ENCODE measurements at regions not wholly inside any gene's neighbourhood (a gene's known extent, or its start where the extent isn't known, plus 50 kb on each side); places are given as distances from the start of the nearest gene placed in this dataset.

DNA sequence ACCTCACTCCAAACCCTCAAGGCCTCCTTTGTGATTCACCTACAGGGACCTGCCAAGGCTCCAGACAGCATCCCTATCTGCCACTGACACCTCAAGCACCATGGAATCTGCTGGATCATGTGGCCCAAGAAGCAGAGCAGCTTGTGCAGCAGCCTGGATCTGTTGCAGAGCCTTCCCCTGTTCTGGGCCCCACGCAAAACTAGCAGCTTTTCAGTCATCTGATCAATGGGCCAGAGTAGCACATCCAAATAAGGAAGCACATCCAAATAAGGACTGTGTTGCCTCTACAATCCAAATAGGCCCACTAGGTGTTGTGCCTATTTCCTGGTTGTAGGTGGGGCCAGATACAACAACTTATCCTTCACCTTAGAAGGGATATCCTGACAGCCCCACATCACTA lies 97.1 kb upstream of the GNAO1 start:
- DNase-seq, result no peak
- intact Hi-C loops (cut with DNase I), result no loop called here

DNA sequence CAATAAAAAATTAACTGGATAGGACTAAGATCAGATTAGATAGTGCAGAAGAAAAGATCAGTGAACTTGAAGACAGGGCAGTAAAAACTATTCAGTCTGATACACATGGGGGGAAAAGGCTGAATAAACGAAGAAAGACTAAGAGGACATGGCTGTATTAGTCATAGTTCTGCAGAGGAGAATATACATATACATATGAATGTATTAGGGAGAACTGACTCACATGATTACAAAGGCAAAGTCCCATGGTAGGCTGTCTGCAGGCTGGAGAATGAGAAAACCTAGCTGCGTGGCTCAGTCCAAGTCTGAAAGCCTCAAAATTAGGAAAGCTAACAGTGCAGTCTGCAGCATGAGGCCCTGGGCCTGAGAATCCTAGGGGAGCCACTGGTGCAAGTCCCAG lies 98.2 kb upstream of the GNAO1 start:
- intact Hi-C loops (cut with DNase I), result no loop called here
- DNase-seq, result no peak

DNA sequence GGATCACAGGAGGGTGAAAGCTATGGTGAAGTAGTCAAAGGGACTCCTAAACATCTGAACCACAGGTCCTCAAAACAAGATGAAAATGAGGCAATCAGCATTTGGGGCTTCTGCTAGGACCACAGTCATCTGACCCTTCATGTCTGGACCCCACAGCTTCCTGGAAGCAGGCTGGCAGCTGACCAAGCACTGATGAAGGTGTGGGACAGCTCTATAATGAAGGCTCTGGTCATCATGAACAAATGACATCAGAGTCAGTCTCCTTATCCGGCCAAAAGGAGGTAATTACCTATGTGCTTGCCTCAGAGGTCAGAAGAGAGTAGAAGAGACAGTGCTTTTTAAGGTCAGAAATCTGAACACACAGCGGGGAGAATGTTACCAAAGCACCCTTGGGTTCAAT lies 101.2 kb upstream of the GNAO1 start:
- intact Hi-C loops (cut with DNase I), result no loop called here
- DNase-seq, result no peak

DNA sequence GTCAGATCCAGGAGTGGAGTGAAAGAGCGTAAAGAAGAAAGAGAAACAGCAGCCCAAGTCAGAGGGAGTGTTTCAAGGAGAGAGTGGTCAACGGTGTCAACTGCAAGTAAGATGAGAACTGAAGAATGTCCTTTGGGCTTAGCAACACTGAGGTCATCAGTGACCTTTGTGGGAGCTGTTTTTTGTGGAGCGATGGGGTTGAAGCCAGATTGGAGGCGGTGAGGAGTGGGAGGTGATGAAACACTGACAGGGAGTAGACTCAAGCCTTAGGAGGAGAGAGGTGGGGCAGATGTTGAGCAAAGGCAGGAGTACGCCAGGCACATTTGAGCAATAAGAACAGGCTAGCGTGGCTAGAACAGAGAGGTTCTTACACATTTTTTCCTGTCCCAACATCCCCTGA lies 103.7 kb upstream of the GNAO1 start:
- intact Hi-C loops (cut with DNase I), result no loop called here
- no peak for DNase-seq

DNA sequence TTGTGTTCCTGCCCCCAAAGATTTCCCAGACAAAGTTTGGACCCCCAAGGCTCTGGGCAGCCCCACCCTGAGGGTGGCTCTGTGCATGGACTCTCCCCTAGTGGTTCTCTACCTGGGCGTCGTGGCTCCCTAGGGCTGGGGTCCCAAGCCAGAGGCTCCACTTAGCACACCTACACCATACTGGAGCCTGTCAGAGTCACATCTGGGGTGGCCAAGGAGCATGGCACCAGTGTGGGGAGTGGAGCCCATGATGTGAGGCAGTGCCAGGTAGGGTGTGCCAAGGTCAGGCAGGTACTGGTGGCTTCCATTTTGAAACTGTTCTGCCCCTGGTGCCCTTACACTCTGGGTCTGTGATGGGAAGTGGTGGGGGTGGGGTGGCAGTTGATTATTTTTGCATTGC lies 109.9 kb upstream of the GNAO1 start:
- intact Hi-C loops (cut with DNase I), result no loop called here
- no peak for DNase-seq

DNA sequence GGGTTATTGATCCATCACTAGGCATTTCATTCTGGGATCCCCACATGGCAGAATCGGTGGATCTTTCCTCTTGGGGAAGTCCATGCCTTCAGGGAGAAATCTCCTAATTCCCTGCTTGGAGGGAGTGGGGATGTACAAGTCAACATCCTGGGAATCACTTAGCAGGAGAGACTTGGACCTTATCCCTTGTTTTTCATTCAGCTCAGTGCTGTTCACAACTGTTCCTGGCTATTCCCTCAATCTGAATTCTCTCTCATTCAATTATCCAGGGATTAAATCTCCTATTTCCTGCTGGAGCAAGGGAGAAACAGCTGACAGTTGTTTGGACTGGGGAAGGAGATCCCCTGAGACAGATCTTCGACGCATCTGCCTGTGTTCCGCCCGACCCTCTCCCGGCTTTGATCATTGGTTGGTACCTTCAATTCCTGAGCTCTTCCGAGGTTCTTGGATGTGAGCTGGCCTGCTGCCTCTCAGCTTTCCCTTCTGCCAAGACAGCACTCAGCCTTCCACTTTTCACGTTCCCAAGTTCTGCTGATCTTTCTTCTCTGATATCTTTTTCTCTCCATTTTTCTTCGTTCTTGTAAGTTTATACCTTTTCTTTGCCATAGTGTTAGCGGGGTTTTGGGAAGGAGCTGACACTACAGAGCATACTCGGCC lies 115.4 kb upstream of the GNAO1 start:
- intact Hi-C loops (cut with DNase I), result no loop called here
- DNase-seq, result no peak

DNA sequence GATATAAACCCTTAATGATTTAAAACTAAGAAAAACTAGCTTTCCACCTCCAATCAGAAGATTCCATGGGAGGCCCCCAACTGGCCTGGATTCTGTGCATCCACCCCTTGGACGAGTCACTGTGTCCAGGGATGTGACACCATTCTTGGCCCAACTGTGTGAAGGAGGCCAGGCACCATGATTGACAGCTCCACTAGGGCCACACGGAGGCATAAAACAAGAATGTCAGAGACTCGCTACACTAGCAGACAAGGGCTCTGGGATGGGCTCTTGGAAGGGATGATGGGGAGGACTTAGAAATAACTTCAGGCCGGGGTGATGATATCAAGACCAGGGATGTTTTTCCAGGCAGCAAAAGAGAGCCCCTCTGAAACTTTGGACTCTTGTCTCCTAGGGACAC lies 117.8 kb upstream of the GNAO1 start:
- intact Hi-C loops (cut with DNase I), result no loop called here
- DNase-seq, result no peak

DNA sequence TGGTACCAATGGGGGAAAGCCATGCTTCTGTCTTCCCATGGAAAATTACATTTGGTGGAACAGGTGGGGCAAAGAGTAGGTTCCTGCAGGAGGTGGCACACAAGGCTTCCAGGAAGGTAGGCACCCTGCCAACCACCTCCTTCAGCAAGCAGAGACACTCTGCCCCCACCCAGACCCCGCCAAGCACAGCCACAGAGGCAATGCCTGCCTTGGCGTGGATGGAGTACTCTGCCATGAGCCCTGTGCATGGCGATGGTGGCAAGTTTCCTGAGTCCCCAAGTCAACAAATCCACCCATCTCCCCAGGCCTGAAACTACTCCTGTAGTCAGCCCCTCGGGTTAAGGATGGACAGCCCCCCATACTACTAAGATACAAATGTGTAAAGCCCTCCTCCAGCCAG lies 119.2 kb upstream of the GNAO1 start:
- DNase-seq, result no peak
- intact Hi-C loops (cut with DNase I), result no loop called here

DNA sequence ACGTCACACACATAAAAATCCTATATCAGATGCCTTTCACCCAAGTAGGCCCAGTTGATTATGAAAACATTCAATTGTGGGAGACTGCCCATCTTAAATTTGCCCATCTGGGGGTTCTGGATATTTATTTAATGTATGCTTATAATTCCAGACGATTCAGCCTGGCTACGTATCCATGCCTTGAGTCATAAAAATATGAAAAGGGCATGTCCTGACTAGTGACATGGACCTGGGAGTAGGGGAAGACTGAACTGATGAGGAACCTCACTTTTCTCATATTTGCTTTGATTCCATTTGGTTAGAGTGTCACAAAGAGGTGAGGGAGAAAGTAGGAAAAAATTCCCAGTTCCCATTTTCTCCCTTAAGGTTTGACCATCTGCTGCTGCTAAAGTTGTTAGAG lies 122.5 kb upstream of the GNAO1 start:
- intact Hi-C loops (cut with DNase I), result no loop called here
- no peak for DNase-seq

DNA sequence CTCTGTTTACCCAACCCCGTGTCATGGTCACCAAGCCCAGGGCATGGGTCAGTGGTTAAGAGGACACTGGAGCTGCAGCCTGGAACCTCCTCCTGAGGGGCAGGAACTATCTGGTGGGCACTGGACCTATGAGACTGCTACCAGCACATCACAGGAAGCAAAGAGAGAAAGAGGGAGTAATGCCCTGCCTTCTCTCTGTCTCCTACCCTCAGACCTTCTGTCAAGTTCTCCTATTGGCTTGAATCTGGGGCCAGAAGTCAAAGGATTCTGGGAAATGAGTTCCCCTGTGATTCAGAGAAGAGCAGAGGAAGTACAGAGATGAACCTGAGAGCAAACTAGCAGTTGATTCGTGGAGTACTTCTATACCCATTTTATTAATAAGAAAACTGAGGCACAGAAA lies 123.0 kb upstream of the GNAO1 start:
- peak in 1 of 10 donors; percentile 16 for DNase-seq
- intact Hi-C loops (cut with DNase I), result no loop called here

DNA sequence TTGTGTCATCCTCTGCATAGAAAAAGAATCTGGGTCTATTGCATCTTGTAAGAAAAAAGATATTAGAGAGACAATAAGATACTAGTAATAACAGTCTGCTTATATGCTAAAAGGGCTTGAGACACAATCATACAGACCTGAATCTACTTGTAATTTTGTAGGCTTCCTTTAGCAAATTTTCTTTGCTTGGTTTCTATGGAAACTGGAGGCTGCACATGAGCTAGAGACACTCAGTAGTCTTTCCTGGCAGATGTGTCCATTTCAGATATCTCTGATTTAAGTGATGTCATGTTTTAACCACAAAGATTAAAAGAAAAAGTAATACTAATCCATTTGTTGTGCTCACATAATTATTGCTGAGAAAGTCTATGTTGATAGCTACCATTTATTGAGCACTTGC lies 123.9 kb upstream of the GNAO1 start:
- intact Hi-C loops (cut with DNase I), result no loop called here
- DNase-seq, result no peak

DNA sequence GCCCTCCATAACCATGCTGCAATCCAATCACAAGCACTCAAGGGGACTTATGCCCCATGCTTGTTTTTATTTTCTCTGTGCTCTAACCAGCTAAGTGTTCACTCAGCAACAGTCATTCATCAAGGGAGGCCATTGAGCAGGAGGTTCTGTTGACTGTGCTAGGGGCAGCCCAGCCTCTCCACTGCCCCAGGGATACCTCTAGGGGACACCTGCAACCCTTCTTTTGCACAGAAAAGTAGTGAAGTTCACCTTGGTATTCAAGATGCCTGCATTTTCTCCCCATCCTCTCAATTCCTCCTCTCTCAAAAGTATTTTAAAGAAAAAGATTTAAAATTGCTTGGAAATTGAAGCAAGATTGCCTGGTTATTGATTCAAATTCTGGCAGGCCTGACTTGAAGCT lies 124.7 kb upstream of the GNAO1 start:
- DNase-seq, result no peak
- intact Hi-C loops (cut with DNase I), result no loop called here

DNA sequence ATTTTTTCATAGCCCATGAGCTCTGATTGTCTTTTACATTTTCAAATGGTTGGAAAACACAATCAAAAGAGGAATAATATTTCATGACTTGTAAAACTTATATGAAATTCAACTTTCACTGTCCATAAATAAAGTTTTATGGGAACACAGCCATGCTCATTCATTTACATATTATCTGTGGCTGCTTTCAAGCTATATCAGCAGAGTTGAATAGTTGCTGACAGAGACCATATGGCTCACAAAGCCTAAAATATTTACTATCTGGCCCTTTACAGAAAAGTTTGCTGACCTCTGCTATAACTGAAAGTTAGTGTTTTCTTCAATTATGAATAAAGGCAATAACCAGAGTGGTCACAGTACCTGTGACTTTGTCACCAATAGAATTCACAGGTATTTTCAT lies 128.2 kb upstream of the GNAO1 start:
- intact Hi-C loops (cut with DNase I), result no loop called here
- DNase-seq, result no peak

DNA sequence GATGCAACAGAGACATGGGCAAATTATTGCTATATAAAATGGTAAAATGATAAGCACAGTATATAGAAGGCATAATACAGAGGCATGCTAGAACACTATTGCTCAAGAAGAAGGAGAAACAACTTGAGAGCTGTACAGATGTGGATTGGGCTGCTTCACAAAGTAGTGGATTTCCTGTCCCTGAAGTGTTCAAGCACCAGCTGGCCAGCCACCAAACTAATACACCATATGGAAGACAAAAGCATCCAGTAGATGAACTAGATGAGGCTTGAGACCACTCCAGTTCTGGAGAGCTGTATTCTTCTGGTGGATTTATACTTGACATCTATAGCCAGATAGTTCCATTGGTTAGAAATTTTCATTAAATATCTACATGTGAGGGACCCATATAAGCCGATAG lies 134.1 kb upstream of the GNAO1 start:
- DNase-seq, result no peak
- intact Hi-C loops (cut with DNase I), result no loop called here

DNA sequence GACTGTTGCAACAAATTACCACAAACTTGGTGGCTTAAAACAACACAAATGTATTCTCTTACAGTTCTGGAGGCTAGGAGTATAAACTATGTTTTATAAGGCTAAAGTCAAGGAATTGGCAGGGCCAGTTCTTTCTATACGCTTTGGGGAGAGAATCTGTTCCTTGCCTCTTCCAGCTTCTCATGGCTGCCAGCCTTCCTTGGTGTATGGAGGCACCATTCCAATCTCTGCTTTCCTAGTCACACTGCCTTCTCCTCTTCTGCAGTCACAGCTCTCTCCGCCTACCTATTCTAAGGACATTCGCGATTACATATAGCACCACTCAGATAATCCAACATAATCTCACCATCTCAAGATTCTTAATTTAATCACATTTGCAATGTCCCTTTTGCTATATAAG lies 140.4 kb upstream of the GNAO1 start:
- intact Hi-C loops (cut with DNase I), result no loop called here

DNA sequence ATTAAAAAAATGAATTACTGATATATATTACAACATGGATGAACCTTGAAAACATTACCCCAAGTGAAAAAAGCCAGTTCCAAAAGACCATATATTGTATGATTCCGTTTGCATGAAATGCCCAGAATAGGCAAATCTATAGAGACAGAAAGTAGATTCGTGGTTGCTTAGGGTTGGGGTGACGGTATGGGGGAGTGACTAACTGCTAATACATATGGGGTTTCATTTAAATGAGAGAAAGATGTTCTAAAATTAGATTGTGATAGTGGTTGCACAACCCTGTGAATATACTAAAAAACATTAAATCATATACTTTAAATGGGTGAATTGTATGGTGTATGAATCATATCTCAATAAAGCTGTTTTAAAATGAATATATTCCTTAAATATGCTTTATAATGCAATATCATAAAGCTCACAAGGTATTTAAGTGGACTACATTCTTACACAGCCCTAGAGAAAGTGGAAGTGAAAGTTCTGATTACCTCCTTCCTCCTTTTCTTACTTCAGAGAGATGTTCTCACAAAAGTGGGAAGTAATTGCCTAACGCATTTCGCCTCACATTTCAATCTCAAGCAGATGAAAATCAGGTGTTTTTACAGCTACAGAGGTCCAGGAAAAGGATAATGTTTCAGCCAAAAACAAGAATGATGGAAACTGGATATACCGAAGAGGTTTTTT lies 142.7 kb upstream of the GNAO1 start:
- intact Hi-C loops (cut with DNase I), result no loop called here
- no peak for DNase-seq

More for the DNA sequence above, 140.4 kb upstream of the GNAO1 start:
- DNase-seq, result no peak

DNA sequence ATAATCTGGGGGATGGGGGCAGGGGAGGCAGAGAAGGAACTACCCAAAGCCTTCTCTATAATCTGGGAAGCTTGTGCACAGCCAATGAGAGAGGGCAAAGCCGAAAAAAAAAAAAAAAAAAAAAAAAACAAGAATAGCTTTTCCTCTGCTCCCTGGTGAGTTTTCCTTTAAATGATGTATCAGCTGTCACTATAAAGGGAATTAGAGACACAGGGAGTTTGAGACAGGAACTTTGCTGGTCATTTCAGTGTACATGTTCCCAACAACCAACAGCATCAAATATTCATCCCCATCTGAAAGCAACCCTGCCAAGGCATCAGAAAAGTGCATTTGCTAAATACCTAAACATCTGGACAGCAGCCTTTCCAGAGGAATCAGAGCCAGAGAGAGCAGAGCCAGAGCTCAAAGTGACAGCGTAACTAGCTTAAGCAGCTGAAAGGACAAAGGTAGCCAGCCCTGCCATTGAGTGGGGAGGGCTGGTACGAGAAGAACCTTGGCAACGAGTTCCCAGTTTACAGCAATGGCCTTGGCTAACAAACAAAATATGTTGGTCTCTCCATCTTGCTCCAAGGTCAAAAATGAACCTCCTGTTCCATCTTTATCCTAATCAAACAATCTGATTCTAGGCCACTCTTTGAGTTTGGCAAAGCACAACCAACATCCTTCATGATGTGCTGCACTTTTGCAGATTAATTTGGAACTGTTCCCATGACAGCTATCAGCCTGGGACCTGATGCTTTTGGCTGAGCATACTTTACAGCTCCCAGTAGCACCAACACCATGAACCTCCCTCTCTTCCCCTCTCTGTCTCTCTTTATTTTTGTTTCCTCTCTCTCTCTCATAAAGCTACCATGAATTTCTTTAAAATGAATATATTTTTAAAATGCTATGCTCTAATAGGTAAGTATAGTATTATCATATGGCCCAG lies 143.7 kb upstream of the GNAO1 start:
- peak in 1 of 10 donors; percentile 29 for DNase-seq
- intact Hi-C loops (cut with DNase I), result no loop called here

DNA sequence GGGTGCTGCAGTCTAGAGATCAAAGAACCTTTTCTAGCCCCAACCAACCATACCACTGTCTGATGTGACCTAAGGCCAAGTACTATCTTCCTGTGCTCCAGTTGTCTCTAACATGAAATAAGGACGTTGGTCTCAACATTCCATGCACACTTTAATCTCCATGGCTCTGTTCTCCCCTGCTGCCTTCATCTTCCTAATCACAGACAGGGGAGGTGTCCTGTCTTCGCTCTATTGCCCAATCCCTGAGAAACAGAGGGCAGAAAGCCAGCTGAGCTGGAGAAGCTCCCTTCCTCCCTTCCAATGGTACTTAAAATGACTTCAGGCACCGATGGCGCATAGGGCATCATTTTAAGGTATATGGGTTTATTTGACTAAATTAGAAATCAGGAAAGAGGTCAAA lies 148.9 kb upstream of the GNAO1 start:
- DNase-seq, result no peak
- intact Hi-C loops (cut with DNase I), result no loop called here

DNA sequence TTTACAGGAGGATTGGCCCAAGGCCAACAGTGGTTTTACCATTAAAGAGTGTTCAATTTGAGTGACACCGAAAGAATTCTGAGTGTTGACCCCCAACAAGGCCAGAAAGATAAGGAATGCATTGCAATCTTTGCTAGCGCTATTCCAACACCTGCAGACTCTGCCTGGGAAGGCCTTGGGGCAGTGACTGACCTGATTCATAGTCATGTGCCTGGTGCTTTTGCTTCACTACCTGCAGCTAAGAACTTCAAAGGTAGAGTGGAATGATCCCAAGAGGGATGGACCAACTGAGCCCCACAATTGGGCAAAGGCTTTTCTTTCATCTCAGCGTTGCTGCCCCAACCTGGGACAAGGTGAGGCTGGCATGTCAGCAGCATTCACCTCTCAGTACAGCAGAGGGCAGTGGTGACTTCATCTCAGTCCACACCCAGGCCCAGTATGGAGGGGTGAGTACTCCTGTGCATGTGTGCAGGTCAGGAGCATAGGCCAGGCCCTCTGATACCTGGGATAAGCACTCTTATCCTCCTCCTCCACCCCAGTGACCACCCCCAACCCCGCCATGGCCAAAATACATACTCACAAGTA lies 149.6 kb upstream of the GNAO1 start:
- intact Hi-C loops (cut with DNase I), result no loop called here

DNA sequence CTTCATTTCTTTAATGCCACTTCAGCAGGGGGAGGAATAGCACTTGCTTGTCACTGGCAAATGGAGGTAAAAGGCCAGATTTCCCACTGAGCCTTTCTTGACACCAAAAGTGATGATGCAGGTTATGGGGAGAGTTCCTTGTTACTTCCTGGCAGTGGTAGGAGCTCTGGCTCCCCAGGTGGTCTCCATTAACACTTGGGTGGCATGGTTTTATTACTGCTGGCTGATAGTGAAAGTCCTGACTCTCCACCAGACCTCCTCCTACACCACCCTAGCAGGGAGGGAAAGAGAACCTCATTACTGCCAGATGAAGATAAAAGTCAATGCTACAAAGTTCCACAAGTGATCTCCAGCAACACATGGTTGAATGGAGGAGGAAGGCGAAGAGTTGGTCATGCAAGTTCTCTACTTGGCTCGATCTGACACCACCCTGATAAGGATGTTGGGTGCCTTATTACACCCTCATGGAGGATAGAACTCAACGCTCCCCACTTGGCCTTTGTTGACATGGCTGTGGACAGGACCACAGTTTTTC lies 152.7 kb upstream of the GNAO1 start:
- DNase-seq, result no peak
- intact Hi-C loops (cut with DNase I), result no loop called here

More for the DNA sequence above, 149.6 kb upstream of the GNAO1 start:
- peak in 2 of 10 donors; percentile 20 to 30 for DNase-seq

DNA sequence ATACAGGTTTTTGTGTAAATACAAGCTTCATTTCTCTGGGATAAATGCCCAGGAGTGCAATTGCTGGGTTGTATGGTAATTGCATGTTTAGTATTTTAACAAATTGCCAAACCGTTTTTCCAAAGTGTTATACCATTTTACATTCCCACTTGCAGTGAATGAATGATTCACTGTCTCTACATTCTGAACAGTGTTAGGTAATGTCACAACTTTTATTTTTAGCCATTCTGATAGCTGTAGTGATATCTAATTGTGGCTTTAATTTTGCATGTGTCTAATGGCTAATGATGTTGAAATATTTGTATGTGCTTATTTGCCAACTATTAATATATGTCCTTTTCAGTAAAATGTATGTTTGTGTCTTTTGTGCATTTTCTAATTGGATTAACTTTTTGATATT lies 156.9 kb upstream of the CES5A start:
- DNase-seq, result no peak

More for the DNA sequence above, 156.9 kb upstream of the CES5A start:
- intact Hi-C loops (cut with DNase I), result no loop called here

Measured in posterior cingulate gyrus (tissue), 11 donors.